ENCODE measurements at regions not wholly inside any gene's neighbourhood (a gene's known extent, or its start where the extent isn't known, plus 50 kb on each side); places are given as distances from the start of the nearest gene placed in this dataset.

DNA sequence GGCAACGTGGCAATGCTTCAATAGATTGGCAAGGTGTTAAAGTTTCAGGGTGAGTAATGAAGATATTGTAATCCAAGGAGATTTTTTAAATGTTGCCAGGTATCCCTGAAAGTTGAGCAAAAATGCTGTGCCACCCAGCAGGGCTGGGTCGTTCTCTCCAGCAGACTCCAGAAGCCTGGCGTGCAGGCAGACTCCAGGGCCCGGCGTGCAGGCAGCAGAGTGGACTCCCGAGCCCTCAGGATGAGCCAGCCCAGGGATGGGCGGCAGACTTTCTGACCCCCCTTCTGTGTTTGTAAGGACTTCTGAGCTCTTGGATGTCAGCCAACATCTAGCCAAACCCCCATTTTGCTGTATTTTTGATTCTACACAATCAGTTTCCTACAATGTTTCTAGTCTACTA is 289.1 kb downstream of the ZNF516 start:
- DNase-seq (ENCODE audit: low read depth in 3 of 3, low spot score in 2 of 3): no peak

DNA sequence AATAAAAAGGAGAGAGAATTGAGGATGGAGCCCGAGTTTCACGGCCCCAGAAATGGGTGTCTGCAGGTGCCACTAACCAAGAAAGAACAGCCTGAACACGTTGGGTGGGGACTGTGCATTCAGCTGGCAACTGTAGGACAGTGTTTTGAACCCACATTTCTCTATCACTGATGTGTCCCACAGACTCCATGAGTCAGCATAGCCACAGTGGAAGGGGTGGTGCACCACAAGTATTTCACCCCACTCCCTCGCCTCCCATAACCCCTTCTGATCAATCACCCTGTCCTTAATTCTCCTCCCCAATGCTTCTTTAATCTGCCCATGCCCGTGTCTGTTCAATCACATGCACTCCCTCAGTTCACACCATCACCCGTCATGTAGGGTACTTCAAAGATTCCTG is 291.5 kb downstream of the ZNF516 start:
- DNase-seq (ENCODE audit: low read depth in 3 of 3, low spot score in 2 of 3): no peak

DNA sequence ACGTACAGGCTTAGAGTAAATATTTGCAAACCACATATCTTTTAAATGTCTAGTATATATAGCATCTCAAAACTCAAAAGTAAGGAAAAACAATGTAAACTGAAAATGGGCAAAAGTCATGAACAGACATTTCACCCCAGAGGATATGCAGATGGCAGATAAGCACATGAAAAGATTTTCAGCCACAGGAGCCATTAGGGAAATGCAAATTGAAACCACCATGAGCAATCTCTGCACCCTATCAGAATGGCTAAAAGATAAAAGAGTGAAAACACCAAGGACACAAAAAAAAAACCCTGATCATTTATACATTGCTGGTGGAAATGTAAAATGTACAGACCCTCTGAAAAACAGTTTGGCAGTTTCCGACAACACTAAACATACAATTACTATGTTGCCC is 292.7 kb downstream of the ZNF516 start:
- no peak for DNase-seq (ENCODE audit: low read depth in 3 of 3, low spot score in 2 of 3)

DNA sequence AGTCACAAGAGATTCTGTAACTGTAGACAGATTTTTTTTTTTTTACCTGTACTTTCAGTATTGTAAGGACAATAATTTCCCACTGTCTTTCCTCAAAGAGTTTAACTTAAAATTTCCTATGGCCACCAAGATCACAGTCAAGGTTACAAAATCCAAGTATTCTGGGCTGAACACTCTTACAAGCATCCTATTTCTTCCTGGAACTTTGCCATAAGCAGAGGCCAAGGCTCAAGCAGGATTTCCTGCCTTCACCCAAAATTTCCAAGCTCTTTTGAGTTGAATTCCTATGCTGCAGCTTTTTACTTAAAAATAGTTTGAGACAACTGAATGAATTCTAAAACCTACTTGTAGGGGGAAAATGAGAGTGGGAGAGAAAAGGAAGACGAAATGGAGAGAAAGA is 299.4 kb downstream of the ZNF516 start:
- no peak for DNase-seq (ENCODE audit: low read depth in 3 of 3, low spot score in 2 of 3)

DNA sequence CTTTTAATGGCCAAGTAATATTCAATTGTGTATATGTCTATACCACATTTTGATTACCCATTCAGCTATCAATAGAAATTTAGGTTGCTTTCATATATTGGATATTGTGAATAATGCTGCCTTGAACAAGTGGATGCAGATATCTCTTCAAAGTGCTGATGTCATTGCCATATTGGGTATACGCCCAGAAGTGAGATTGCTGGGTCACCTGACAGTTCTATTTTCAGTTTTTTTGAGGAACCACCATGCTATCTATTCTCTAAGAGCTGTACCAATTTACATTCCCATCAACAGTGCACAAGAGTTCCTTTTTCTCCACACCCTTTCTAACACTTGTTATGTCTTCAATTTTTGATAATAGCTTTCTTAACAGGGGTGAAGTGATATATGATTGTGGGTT is 306.9 kb downstream of the ZNF516 start:
- no peak for DNase-seq (ENCODE audit: low read depth in 3 of 3, low spot score in 2 of 3)

DNA sequence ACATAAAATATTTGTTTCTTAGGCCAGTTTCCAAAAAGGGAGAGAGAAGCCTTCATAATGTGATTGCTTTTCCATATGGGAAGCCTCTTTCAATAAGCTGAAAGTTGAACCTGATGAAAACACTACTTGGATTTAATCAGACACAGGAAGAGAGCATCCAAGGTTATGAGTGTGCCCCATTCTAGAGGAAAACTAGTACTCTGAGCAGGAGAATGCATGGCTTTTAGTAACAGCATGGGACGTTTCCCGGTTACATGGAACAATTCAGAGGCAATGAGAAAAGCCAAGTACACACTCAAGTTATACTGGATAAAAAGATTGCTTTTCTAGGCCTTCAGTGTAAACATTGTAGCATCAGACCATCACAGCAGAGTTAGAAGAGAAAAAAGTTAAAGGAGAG is 315.8 kb downstream of the ZNF516 start:
- DNase-seq (ENCODE audit: low read depth in 3 of 3, low spot score in 2 of 3): no peak

DNA sequence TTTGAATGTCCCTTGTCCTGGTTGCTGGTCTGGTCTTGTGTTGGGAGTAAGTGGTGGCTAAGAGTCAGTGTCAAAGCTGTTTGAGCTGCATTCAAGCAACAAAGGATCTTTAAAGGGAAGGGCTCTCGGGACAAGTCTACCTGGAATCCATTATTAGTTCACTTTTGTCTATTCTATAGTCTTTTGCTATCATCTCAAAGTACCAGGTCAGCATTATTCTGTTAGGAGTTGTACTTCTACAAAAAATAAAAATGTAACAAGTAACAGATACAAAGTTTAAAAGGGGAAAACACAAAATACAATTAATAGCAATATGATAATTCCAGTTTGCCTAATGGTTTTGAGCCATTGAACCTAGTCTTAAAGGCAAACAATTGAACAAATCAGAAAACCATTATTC is 317.9 kb downstream of the ZNF516 start:
- no peak for DNase-seq (ENCODE audit: low read depth in 3 of 3, low spot score in 2 of 3)

DNA sequence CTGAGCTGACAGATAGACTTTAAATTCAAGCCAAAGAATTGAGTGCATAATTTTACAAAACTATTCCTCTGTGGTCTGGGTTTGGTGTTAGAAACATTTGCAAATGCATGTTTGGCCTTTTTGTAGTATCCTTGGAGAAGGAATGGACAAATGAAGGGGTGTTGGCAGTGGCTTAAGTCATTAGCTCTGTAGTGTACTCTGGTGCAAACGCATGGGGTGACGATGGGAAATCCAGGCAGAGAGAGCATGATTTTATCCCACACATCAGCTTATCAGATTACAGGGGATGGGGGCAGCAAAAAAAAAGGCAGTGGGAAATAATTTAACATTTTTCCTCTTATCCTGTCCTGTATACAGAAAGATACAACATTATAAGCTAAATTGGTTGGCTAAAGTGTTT is 320.6 kb downstream of the ZNF516 start:
- DNase-seq (ENCODE audit: low read depth in 3 of 3, low spot score in 2 of 3): no peak

DNA sequence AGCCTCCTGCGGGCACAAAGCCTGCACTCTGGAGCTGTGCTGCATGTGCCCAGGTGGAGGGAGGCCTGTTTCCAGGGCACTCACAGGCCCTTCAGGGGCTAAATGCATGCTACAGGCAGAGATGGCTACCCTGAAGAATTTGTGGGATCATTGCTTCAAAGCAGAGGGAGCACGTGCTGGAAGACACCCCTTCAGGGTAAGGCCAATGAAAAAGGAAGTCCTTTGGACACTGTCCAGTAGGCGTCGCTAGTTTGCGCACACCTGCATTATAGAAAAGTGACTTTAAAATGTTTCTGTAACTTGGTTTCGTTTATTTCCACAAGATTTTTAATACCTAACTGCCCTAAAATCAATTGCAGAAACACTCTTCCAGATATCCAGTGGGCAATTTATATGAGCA is 325.3 kb downstream of the ZNF516 start:
- no peak for DNase-seq (ENCODE audit: low read depth in 3 of 3, low spot score in 2 of 3)

DNA sequence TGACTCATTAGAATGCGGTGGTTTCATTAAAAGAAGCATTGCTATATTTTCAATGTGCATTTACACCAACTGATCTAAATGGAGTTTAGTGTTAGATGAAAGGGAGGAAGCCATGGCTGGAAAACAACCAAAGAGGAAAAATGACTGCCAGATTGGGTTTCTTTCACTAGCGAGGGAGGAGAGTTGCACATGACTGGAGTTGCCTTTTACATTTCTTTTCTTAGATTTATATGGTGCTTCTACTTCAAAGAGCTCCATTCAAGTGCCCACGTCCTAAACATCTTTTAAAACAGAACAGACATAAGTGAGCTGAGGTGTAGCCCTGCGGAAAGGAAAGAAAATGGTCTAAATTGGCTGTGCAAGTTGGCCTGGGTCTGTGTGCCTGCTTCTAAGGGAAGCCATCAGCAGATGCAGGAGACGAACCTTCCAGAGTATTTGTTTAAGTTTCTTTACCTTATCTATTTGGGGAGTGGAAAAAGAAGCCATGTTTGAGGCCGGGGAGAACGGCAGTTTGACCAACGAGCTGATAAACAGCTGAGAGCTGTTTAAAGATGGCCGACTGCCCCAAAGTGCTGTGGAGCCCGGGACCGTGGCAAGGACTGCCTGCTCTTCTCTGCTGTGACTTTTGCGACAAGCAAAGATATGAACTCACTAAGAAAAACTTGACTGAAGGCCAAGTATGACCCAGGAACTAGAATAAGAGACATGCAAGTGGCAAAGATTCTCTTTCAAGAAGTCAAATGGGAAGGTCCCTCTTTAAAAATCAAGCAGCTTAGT is 327.0 kb downstream of the ZNF516 start:
- no peak for DNase-seq (ENCODE audit: low read depth in 3 of 3, low spot score in 2 of 3)

DNA sequence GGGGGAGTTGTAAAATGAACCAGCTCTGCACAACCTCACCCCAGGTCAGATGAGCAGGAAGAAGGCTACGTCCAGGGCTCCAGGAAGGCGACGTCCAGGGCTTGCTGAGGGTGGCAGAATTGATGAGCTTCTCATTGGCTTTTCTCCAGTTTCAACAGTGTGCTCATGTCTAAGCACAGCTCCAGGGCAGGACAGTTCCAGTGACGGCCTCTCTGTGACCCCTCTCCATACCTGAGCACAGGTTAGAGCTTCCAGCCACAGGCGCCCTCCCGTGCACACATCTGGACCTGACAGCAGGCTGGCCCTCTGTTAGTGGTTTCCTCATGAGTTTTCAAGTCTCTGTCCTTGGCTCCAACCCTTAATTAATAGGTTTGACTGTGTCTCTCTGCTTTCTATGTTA is 327.6 kb downstream of the ZNF516 start:
- no peak for DNase-seq (ENCODE audit: low read depth in 3 of 3, low spot score in 2 of 3)

DNA sequence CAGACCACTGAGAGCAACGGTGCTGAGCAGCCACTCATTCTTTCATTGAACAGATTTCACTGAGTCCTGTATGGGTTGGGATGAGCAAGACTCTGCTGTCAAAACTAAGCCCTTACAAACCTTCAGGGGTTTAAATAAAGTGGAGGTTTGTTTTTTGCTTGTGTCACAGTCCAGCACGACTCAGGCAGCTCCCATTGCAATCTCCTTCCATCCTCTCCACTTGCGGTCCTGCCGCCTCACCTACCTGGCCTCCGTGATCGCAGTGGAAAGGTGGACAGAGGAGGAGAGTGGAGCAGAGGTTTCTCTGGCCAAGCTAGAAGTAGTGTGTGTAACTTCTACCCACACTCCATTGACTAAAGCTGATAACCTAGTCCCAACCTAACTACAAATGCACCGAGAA is 332.2 kb downstream of the ZNF516 start:
- no peak for DNase-seq (ENCODE audit: low read depth in 3 of 3, low spot score in 2 of 3)

DNA sequence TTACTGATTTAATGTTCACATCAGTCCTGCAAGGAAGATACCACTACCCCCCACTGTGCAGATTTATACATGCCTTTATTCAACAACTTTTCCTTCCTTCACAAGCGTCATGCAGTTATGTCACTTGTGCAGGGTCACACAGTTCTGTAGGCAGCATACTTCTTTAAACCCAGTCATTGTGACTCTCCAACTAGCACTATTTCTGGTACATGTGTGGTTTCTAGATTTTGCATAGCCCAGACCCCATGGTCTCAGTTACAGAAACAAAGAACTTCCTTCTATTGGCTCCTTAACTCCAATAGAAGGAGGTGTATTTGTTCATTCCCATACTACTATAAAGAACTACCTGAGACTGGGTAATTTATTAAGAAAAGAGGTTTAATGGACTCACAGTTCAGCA is 333.1 kb downstream of the ZNF516 start:
- DNase-seq (ENCODE audit: low read depth in 3 of 3, low spot score in 2 of 3): no peak

DNA sequence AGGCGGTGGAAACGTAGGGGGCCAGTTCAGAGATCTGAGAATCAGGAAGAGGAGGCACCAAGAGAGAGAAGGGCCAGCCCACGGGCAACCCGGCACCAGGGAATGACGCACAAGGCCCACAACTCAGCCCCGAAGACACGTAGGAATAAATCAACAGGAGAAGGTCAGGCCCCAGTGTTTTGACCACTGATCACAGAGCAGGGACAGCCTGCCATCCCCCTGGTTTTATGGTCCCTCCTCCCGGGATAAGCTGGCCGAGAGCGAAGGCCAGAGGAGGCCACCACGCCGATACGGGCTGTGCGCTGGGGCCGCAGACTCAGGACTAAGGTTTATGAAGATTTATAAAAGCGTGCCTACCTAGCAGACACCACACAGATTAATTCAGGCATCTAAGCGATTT is 341.4 kb downstream of the ZNF516 start:
- no peak for DNase-seq (ENCODE audit: low read depth in 3 of 3, low spot score in 2 of 3)

DNA sequence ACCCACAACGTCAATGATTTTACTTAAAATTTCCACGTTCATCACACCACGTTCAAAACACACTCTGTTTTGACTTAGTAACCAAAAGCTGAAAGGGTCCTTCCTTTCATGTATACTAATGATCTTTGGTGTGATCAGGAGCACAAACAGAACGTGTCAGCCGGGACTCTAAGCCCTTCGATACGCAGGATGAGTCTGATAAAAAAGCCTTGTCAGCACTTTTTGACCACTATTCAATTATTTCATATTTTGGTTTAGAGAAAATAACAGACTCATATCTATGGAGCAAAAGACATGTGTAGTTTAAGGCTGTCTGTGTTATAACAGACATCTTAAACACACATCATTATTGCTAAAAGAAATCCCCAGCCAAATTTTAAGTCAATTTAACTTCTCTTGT is 345.3 kb downstream of the ZNF516 start:
- DNase-seq (ENCODE audit: low read depth in 3 of 3, low spot score in 2 of 3): no peak

DNA sequence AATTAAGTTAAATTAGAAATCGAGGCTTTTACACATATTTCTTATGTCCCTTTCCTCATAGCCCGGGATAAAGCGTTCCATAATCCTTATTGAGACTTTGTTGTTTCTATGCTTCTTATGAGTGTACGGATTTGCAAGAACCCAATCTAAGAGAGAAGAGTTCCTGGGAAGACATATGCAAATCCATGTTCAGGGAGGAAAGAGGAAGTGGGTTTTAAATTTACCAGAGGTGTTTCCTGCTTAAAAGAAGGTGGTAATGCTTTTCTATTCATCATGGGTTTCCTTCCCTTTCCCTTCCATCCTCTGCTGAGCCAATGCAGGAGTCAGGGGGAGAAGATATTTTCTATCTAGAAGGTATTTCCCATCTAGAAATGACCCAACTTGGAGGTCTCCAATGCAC is 345.8 kb downstream of the ZNF516 start:
- DNase-seq (ENCODE audit: low read depth in 3 of 3, low spot score in 2 of 3): no peak

DNA sequence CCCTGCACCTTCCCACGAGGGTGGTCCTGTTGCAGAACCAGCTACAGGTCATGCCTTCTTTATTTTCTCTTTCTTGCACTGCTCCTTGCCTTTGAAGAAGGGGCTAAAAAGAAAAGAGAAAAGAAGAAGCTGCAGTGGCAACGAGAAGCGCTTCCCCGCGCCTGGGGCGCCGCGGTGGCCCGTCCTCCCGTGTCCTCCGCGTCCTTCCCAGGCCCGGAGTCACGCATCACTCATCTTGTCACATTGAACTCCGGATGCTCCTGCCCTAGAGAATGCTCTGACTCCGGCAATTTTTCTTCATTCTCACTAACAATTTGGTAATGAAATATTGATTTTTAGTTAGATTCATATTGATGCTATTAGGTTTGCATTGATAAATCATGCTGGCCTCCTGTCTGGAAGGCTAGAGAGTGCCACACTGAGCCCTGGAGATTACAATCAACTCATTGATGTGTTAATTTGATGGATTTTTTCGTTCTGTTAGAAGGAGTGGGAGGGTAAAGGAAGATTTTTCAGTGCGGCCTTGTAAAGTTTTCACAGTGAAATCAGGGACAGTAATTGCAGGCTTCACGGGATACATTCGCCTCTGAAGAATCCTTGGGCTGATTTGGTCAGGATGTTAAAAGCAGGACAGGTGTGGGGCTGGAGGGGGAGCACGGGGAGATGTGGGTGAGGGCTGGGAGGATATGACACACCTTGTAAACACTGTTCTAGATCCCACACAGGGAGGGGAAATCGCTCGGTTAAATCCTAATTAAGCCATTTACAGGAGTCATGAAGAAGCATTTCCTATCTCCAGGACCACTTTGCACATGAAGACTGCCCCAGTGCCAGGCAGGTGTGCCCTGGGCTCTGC is 349.3 kb downstream of the ZNF516 start:
- DNase-seq (ENCODE audit: low read depth in 3 of 3, low spot score in 2 of 3): no peak

DNA sequence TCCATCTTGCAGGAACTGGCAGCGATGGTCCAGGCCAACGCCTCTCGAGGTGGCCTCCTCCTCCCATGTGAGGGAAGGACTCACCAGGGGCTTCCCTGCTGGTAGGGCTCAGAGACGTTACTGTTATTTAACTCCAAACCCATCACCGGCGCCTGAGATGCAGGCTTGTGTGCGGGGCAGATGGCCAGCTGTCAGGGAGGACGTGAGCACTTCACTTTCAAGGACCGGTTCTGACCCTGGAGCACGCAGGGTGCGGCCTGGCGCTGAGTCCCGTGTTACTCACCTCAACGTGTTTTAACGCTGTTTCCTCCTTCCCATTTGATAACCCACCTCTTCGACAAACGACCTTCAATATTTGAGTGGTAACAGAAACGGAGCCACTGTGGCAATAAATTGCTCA is 350.2 kb downstream of the ZNF516 start:
- no peak for DNase-seq (ENCODE audit: low read depth in 3 of 3, low spot score in 2 of 3)

DNA sequence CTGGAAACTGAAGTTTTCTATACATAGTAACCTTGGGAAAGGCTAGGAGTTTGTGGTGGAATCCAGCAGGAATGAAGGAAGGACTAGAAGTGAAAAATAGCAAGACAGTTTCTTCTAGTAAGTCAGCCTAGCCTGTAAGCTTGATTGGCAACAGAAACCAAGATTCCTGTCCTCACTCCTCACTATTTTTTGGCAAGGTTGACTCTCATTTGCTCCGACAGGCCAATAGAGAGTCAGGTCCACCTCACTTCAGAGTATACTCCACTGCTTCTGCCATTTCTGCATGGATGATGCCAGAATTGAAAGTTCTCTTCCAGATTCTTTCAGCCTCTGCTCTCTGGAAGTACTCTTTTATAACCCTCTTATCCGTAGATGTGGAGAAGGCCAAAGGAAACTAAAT is 352.4 kb downstream of the ZNF516 start:
- no peak for DNase-seq (ENCODE audit: low read depth in 3 of 3, low spot score in 2 of 3)

DNA sequence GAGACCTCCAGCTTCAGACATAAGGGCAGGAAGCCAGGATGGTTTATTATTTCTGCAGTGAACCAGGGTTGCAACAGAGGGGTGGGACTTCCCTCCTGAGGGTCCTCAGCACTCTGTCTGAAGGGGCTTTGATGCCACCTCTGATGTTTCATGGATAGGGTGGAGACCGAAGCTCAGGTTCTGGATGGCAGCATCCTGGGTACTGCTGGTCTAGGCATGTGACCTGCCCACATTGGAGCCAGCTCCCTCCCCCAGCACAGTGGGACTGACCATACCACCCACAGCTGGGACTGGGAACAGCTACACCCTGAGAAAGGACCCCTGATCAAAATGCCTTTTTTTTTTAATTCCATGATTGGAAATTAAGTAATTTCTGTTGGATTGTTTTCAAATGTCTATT is 355.2 kb downstream of the ZNF516 start:
- DNase-seq (ENCODE audit: low read depth in 3 of 3, low spot score in 2 of 3): no peak

DNA sequence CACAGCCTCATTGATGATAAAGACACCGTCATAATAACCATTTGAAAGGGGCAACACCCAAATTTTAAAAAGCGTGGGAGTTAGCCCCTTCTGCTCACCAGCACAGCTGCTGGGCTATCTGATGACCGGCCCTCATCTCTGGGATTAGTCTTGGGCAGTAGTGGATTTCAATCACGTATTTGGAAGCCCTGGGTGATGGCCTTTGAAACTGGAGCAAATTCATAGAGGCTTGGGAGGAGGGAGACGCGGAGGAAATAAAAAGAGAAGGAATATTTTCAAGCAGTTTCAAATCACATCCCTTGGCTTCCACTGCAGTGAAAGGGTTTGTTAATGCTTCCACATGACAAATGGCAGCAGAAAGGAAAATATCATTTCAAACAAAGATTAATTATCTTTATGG is 357.8 kb downstream of the ZNF516 start:
- no peak for DNase-seq (ENCODE audit: low read depth in 3 of 3, low spot score in 2 of 3)

DNA sequence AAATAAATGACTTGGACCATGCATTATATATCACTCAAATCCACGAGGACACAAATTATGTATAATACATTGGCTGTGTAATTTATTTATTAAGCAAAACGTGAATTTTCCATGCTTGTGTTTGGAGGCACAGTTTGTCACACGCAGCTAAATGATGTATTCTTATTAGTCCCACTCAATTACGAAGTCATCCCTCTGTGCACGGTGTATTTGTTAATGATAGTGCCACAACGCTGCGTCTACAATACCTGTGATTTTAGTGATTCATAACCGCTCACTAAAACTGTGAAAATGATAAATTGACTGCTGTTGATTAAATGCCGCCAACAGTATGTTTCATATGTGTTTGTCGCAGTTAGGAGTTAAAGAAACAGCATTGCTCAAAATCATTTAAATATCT is 358.3 kb downstream of the ZNF516 start:
- no peak for DNase-seq (ENCODE audit: low read depth in 3 of 3, low spot score in 2 of 3)
